Esophagus (tissue), 2 donors: ENCODE measurements at regions not wholly inside any gene's neighbourhood (a gene's known extent, or its start where the extent isn't known, plus 50 kb on each side); places are given as distances from the start of the nearest gene placed in this dataset.

Source experiments
- H3K27ac ChIP-seq, 2 donors: one replicate each; pipeline ENCODE4 v1.5.1; 2013; ENCODE audit warnings: low read depth in 2 of 2, mild to moderate bottlenecking in 2 of 2, inconsistent platforms in 1 of 2, low read length in 1 of 2, moderate library complexity in 1 of 2
- H3K27me3 ChIP-seq, 2 donors: one replicate each; pipeline ENCODE4 v1.6.1; 2013; ENCODE audit warnings: low read length in 2 of 2, control low read depth in 1 of 2, mild to moderate bottlenecking in 1 of 2; ENCODE audit not compliant: insufficient read depth in 2 of 2, control insufficient read depth in 1 of 2
- H3K36me3 ChIP-seq, 2 donors: one replicate each; pipeline ENCODE4 v1.6.1; 2013; ENCODE audit warnings: low read length in 1 of 2; ENCODE audit not compliant: control insufficient read depth in 2 of 2, insufficient read depth in 2 of 2
- H3K4me1 ChIP-seq, 2 donors: one replicate each; pipeline ENCODE4 v1.6.1; 2013; ENCODE audit warnings: low read length in 1 of 2; ENCODE audit not compliant: control insufficient read depth in 2 of 2, insufficient read depth in 2 of 2
- H3K4me3 ChIP-seq, 2 donors: one replicate each; pipeline ENCODE4 v1.5.1; 2013; ENCODE audit warnings: low read length in 2 of 2, mild to moderate bottlenecking in 2 of 2, low read depth in 1 of 2, moderate library complexity in 1 of 2
- H3K9me3 ChIP-seq, 2 donors: one replicate each; pipeline ENCODE4 v1.6.1; 2013; ENCODE audit warnings: mild to moderate bottlenecking in 2 of 2, low read depth in 1 of 2, low read length in 1 of 2, moderate library complexity in 1 of 2; ENCODE audit not compliant: control insufficient read depth in 2 of 2, insufficient read depth in 1 of 2
- WGBS, 2 donors: extraction: QIAGEN DNeasy Blood & Tissue Kit; methylation state at CpG; one replicate each; pipeline ENCODE4 v1.1.7; 2013; 5-methylcytosine and 5-hydroxymethylcytosine counted together
- donor health status: healthy with polysubstance abuse.
- donor health status: Bipolar disorder and iron deficiency.

- H3K4me1 ChIP-seq = no peaks in the 10 kb centered on the region
- H3K36me3 ChIP-seq = no peaks in the 10 kb centered on the region
- no peaks in the 10 kb centered on the region for H3K27me3 ChIP-seq
- 86 to 87% methylated on average over 8 of the region's 8 CpGs for WGBS, 2 donors
- no peak overlapping the region for H3K27ac ChIP-seq
- peaks cover 0 to 2% of the 10 kb centered on the region in 2 donors for H3K9me3 ChIP-seq
- no peak overlapping the region for H3K4me3 ChIP-seq
Observed at GRCh38 chr2:215879977-215880940, 133.1 kb downstream of the MREG start.

GRCh38 chr2:215879331-215879730 is 134.0 kb downstream of the MREG start:
- Histone ChIP-seq H3K9me3 (peaks cover 0 to 2% of the 10 kb centered on the region in 2 donors), H3K4me1 (no peaks in the 10 kb centered on the region), H3K36me3 (no peaks in the 10 kb centered on the region), H3K4me3 (no peak overlapping the region), H3K27ac (no peak overlapping the region), H3K27me3 (no peaks in the 10 kb centered on the region)
- 52% methylated on average over 1 of the region's 1 CpG for WGBS, 2 donors

- no peaks in the 10 kb centered on the region for H3K4me1 ChIP-seq
- H3K27me3 ChIP-seq = no peaks in the 10 kb centered on the region
- no peak overlapping the region for H3K27ac ChIP-seq
- peaks cover 0 to 2% of the 10 kb centered on the region in 2 donors for H3K9me3 ChIP-seq
- no peak overlapping the region for H3K4me3 ChIP-seq
- 79 to 80% methylated on average over 4 of the region's 4 CpGs for WGBS, 2 donors
- H3K36me3 ChIP-seq = no peaks in the 10 kb centered on the region
Observed at GRCh38 chr2:215878476-215879063, 134.8 kb downstream of the MREG start.

GRCh38 chr2:215876937-215877238 is 136.5 kb downstream of the MREG start:
- Histone ChIP-seq H3K9me3 (peaks cover 0 to 2% of the 10 kb centered on the region in 2 donors), H3K4me1 (no peaks in the 10 kb centered on the region), H3K4me3 (no peak overlapping the region), H3K27ac (no peak overlapping the region), H3K27me3 (no peaks in the 10 kb centered on the region), H3K36me3 (no peaks in the 10 kb centered on the region)
- WGBS, 2 donors = 79 to 83% methylated on average over 1 of the region's 1 CpG

GRCh38 chr2:215876139-215876936 is 137.0 kb downstream of the MREG start:
- Histone ChIP-seq H3K4me3 (no peak overlapping the region), H3K36me3 (no peaks in the 10 kb centered on the region), H3K27me3 (no peaks in the 10 kb centered on the region), H3K9me3 (peaks cover 0 to 2% of the 10 kb centered on the region in 2 donors), H3K4me1 (no peaks in the 10 kb centered on the region), H3K27ac (no peak overlapping the region)
- WGBS, 2 donors = 58 to 62% methylated on average over 3 of the region's 3 CpGs

GRCh38 chr2:215874418-215874817 is 138.9 kb downstream of the MREG start:
- WGBS, 2 donors = 83 to 87% methylated on average over 2 of the region's 2 CpGs
- no peaks in the 10 kb centered on the region for H3K36me3 ChIP-seq
- no peaks in the 10 kb centered on the region for H3K27me3 ChIP-seq
- H3K9me3 ChIP-seq = peaks cover 0 to 2% of the 10 kb centered on the region in 2 donors
- no peak overlapping the region for H3K27ac ChIP-seq
- no peaks in the 10 kb centered on the region for H3K4me1 ChIP-seq
- H3K4me3 ChIP-seq = no peak overlapping the region

- no peaks in the 10 kb centered on the region for H3K4me1 ChIP-seq
- no peaks in the 10 kb centered on the region for H3K9me3 ChIP-seq
- H3K36me3 ChIP-seq = no peaks in the 10 kb centered on the region
- H3K4me3 ChIP-seq = no peak overlapping the region
- no peak overlapping the region for H3K27ac ChIP-seq
- H3K27me3 ChIP-seq = no peaks in the 10 kb centered on the region
- 90 to 93% methylated on average over 2 of the region's 2 CpGs for WGBS, 2 donors
Observed at GRCh38 chr2:215870986-215871385, 142.4 kb downstream of the MREG start.

GRCh38 chr2:215870088-215870490 is 143.3 kb downstream of the MREG start:
- H3K4me1 ChIP-seq = no peaks in the 10 kb centered on the region
- H3K27ac ChIP-seq = no peak overlapping the region
- no peaks in the 10 kb centered on the region for H3K9me3 ChIP-seq
- no peaks in the 10 kb centered on the region for H3K27me3 ChIP-seq
- H3K4me3 ChIP-seq = no peak overlapping the region
- no peaks in the 10 kb centered on the region for H3K36me3 ChIP-seq
- 77 to 78% methylated on average over 3 of the region's 3 CpGs for WGBS, 2 donors

GRCh38 chr2:215868846-215869543 is 144.4 kb downstream of the MREG start:
- 68 to 70% methylated on average over 4 of the region's 4 CpGs for WGBS, 2 donors
- Histone ChIP-seq H3K4me3 (no peak overlapping the region), H3K9me3 (no peaks in the 10 kb centered on the region), H3K4me1 (no peaks in the 10 kb centered on the region), H3K27ac (no peak overlapping the region), H3K27me3 (no peaks in the 10 kb centered on the region), H3K36me3 (no peaks in the 10 kb centered on the region)
